ENCODE measurements at regions not wholly inside any gene's neighbourhood (a gene's known extent, or its start where the extent isn't known, plus 50 kb on each side); places are given as distances from the start of the nearest gene placed in this dataset.

DNA sequence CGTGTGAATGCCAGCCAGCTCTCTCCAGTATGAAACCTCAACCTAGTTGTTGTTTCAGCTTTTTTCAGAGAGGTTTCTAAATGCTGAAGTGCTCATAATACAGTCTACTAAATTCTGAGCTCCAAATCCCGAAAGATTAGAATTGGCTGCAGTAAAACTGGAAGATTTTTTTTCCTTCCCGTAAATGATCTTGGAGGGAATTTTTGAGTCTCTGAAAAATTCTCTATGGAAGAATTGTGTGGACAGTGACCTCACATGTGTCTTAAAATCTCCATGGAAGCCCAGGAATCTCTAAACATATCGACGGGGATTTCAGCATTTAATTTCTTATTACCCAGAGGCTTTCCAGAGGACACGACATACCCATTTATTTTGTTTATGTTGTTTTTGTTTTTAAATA, 1499.2 kb downstream of the LRRC4C start:
- TF ChIP-seq, protein P1, sequence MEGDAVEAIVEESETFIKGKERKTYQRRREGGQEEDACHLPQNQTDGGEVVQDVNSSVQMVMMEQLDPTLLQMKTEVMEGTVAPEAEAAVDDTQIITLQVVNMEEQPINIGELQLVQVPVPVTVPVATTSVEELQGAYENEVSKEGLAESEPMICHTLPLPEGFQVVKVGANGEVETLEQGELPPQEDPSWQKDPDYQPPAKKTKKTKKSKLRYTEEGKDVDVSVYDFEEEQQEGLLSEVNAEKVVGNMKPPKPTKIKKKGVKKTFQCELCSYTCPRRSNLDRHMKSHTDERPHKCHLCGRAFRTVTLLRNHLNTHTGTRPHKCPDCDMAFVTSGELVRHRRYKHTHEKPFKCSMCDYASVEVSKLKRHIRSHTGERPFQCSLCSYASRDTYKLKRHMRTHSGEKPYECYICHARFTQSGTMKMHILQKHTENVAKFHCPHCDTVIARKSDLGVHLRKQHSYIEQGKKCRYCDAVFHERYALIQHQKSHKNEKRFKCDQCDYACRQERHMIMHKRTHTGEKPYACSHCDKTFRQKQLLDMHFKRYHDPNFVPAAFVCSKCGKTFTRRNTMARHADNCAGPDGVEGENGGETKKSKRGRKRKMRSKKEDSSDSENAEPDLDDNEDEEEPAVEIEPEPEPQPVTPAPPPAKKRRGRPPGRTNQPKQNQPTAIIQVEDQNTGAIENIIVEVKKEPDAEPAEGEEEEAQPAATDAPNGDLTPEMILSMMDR (IDR thresholded peaks at IDR 0.05): no peak
- TF ChIP-seq POLR2AphosphoS5 (IDR thresholded peaks at IDR 0.05): no peak
- TF ChIP-seq EP300 (IDR thresholded peaks at IDR 0.05): no peak
- no peak for TF ChIP-seq POLR2A (IDR thresholded peaks at IDR 0.05)

Data from upper lobe of left lung (tissue), 4 donors.